Fibroblast of lung (primary cell): ENCODE measurements at regions not wholly inside any gene's neighbourhood (a gene's known extent, or its start where the extent isn't known, plus 50 kb on each side); places are given as distances from the start of the nearest gene placed in this dataset.
"Not testable (repeated sequence)": the region's sequence is repeated elsewhere in the genome, so short reads cannot be mapped to it uniquely, and the experiment has no call there.

ENCODE experiments used
- DNase-seq, 2 donors: peaks; one replicate each; pipeline versions ENCODE4 v3.0.0 to v3.0.0-alpha.2; 2010; ENCODE audit warnings: low read depth in 2 of 2
- H2AFZ ChIP-seq: 2 replicates; pipeline ENCODE4 v1.5.1; 2012; ENCODE audit warnings: low read length, control low read depth, inconsistent platforms
- H3K27ac ChIP-seq: 2 replicates; pipeline ENCODE4 v1.5.1; 2011; ENCODE audit warnings: low read length, control low read depth; ENCODE audit not compliant: insufficient read depth
- H3K27me3 ChIP-seq: 2 replicates; pipeline ENCODE4 v1.5.1; 2011; ENCODE audit warnings: mild to moderate bottlenecking, low read length; ENCODE audit not compliant: control insufficient read depth, insufficient read depth
- H3K36me3 ChIP-seq: 2 replicates; pipeline ENCODE4 v1.5.1; 2011; ENCODE audit warnings: low read length; ENCODE audit not compliant: control insufficient read depth, insufficient read depth
- H3K4me1 ChIP-seq: 2 replicates; pipeline ENCODE4 v1.5.1; 2011; ENCODE audit warnings: low read length; ENCODE audit not compliant: control insufficient read depth, insufficient read depth; ENCODE audit errors: extremely low read depth
- H3K4me2 ChIP-seq: 2 replicates; pipeline ENCODE4 v1.5.1; 2011; ENCODE audit warnings: low read length, control low read depth; ENCODE audit not compliant: insufficient read depth; ENCODE audit errors: extremely low read depth
- H3K4me3 ChIP-seq, 4 experiments: fragments of 200-600 bp in 1 of 4; sonication (generic) in 1 of 4; replicated peaks in 1 of 4; 2 replicates each; pipeline ENCODE4 v1.5.1; 2011 to 2016; ENCODE audit warnings: low read length in 4 of 4, low read depth in 3 of 4, mild to moderate bottlenecking in 3 of 4, control low read depth in 2 of 4, inconsistent platforms in 1 of 4, mixed read lengths in 1 of 4; ENCODE audit not compliant: insufficient read depth in 1 of 4; ENCODE audit errors: control extremely low read depth in 1 of 4
- H3K79me2 ChIP-seq: 2 replicates; pipeline ENCODE4 v1.5.1; 2012; ENCODE audit warnings: mild to moderate bottlenecking, low read length, inconsistent platforms; ENCODE audit not compliant: control insufficient read depth, insufficient read depth
- H3K9ac ChIP-seq: 2 replicates; pipeline ENCODE4 v1.5.1; 2011; ENCODE audit warnings: mild to moderate bottlenecking, low read length, control low read depth; ENCODE audit not compliant: insufficient read depth
- H3K9me3 ChIP-seq: 2 replicates; pipeline ENCODE4 v1.5.1; 2012; ENCODE audit warnings: low read depth, low read length; ENCODE audit not compliant: control insufficient read depth, insufficient read depth
- H4K20me1 ChIP-seq: 2 replicates; pipeline ENCODE4 v1.5.1; 2011; ENCODE audit warnings: low read length; ENCODE audit not compliant: control insufficient read depth, insufficient read depth; ENCODE audit errors: extremely low read depth
- CTCF ChIP-seq, 2 donors: IDR thresholded peaks in 1 of 2; conservative IDR thresholded peaks in 1 of 2; 1 replicate in 1 of 2; 2 replicates in 1 of 2; pipeline ENCODE4 v1.5.1; 2011 to 2012; ENCODE audit warnings: low read length in 2 of 2, control low read depth in 1 of 2, inconsistent platforms in 1 of 2, low read depth in 1 of 2, mild to moderate bottlenecking in 1 of 2
- EZH2 ChIP-seq: IDR thresholded peaks from 2 replicates; pipeline ENCODE4 v1.5.1; 2012; ENCODE audit warnings: low read length, control low read depth, mild to moderate bottlenecking; ENCODE audit errors: missing control alignments

GRCh38 chr13:63749857-63750256, 2334.2 kb upstream of the PCDH20 start:
- H3K4me2 ChIP-seq, H2AFZ ChIP-seq, H3K4me1 ChIP-seq, H4K20me1 ChIP-seq, H3K4me3 ChIP-seq, H3K79me2 ChIP-seq, H3K36me3 ChIP-seq, H3K9me3 ChIP-seq, H3K27me3 ChIP-seq, DNase-seq, H3K9ac ChIP-seq, H3K27ac ChIP-seq: not testable (repeated sequence)

GRCh38 chr13:63741814-63742101, 2326.1 kb upstream of the PCDH20 start:
- not testable (repeated sequence) for H3K4me1 ChIP-seq, H2AFZ ChIP-seq, H3K79me2 ChIP-seq, H3K4me3 ChIP-seq, H4K20me1 ChIP-seq, H3K36me3 ChIP-seq, H3K27ac ChIP-seq, H3K9me3 ChIP-seq, H3K9ac ChIP-seq, DNase-seq, H3K27me3 ChIP-seq, H3K4me2 ChIP-seq

GRCh38 chr13:63741029-63741813, 2325.6 kb upstream of the PCDH20 start:
- no peak for DNase-seq
- Histone ChIP-seq H3K36me3 (no peaks in the 10 kb centered on the region), H3K79me2 (no peaks in the 10 kb centered on the region), H3K27ac (no peak overlapping the region), H3K27me3 (no peaks in the 10 kb centered on the region), H3K9me3 (no peaks in the 10 kb centered on the region), H3K4me3 (no peak overlapping the region), H3K4me2 (no peak overlapping the region), H4K20me1 (no peaks in the 10 kb centered on the region), H2AFZ (no peak overlapping the region), H3K9ac (no peak overlapping the region), H3K4me1 (no peaks in the 10 kb centered on the region)
- no peak for TF ChIP-seq CTCF (conservative IDR thresholded peaks at IDR 0.05 in 1 of 2, IDR thresholded peaks at IDR 0.05 in 1 of 2; ENCODE audit: low read depth in 1 of 2, low read length in 2 of 2)
- no peak for TF ChIP-seq EZH2

GRCh38 chr13:63739112-63739735, 2323.6 kb upstream of the PCDH20 start:
- H3K4me2 ChIP-seq, H3K36me3 ChIP-seq, H2AFZ ChIP-seq, H4K20me1 ChIP-seq, H3K27ac ChIP-seq, DNase-seq, H3K4me1 ChIP-seq, H3K27me3 ChIP-seq, H3K4me3 ChIP-seq, H3K79me2 ChIP-seq, H3K9ac ChIP-seq, H3K9me3 ChIP-seq: not testable (repeated sequence)
